ENCODE measurements at regions not wholly inside any gene's neighbourhood (a gene's known extent, or its start where the extent isn't known, plus 50 kb on each side); places are given as distances from the start of the nearest gene placed in this dataset.

GRCh38 chr14:61636291-61636690, 59.0 kb upstream of the HIF1A start:
- Histone ChIP-seq H3K27ac (peak overlapping the region; percentile 16), H3K4me1 (ENCODE audit: control insufficient read depth in 1 of 2, insufficient read depth in 1 of 2, low read depth in 1 of 2, low read length in 1 of 2) (peaks cover 0 to 10% of the 10 kb centered on the region in 2 experiments), H3K36me3 (no peaks in the 10 kb centered on the region), H3K27me3 (no peaks in the 10 kb centered on the region), H3K4me3 (ENCODE audit: low read depth in 1 of 2, low read length in 1 of 2) (no peak overlapping the region), H3K9me3 (no peaks in the 10 kb centered on the region)
- TF ChIP-seq CTCF (IDR thresholded peaks at IDR 0.05) = no peak

- Histone ChIP-seq H3K27me3 (no peaks in the 10 kb centered on the region), H3K9me3 (no peaks in the 10 kb centered on the region), H3K4me3 (ENCODE audit: low read depth in 1 of 2, low read length in 1 of 2) (no peak overlapping the region), H3K4me1 (ENCODE audit: control insufficient read depth in 1 of 2, insufficient read depth in 1 of 2, low read depth in 1 of 2, low read length in 1 of 2) (peaks cover 0 to 10% of the 10 kb centered on the region in 2 experiments), H3K36me3 (no peaks in the 10 kb centered on the region), H3K27ac (no peak overlapping the region)
- no peak for TF ChIP-seq CTCF (IDR thresholded peaks at IDR 0.05)
Observed at GRCh38 chr14:61636779-61637178, 58.5 kb upstream of the HIF1A start.

- no peaks in the 10 kb centered on the region for H3K27me3 ChIP-seq
- no peak overlapping the region for H3K4me3 ChIP-seq (ENCODE audit: low read depth in 1 of 2, low read length in 1 of 2)
- H3K36me3 ChIP-seq = no peaks in the 10 kb centered on the region
- no peaks in the 10 kb centered on the region for H3K9me3 ChIP-seq
- no peak overlapping the region for H3K27ac ChIP-seq
- no peak for TF ChIP-seq CTCF (IDR thresholded peaks at IDR 0.05)
- peaks cover 9 to 19% of the 10 kb centered on the region in 2 experiments for H3K4me1 ChIP-seq (ENCODE audit: control insufficient read depth in 1 of 2, insufficient read depth in 1 of 2, low read depth in 1 of 2, low read length in 1 of 2)
Observed at GRCh38 chr14:61638595-61639387, 56.5 kb upstream of the HIF1A start.

GRCh38 chr14:61640158-61641136, 54.9 kb upstream of the HIF1A start:
- Histone ChIP-seq H3K27me3 (no peaks in the 10 kb centered on the region), H3K4me1 (ENCODE audit: control insufficient read depth in 1 of 2, insufficient read depth in 1 of 2, low read depth in 1 of 2, low read length in 1 of 2) (peaks cover 19 to 30% of the 10 kb centered on the region in 2 experiments), H3K9me3 (no peaks in the 10 kb centered on the region), H3K27ac (no peak overlapping the region), H3K36me3 (no peaks in the 10 kb centered on the region), H3K4me3 (ENCODE audit: low read depth in 1 of 2, low read length in 1 of 2) (no peak overlapping the region)
- TF ChIP-seq CTCF (IDR thresholded peaks at IDR 0.05) = no peak

- peaks cover 19 to 20% of the 10 kb centered on the region in 2 experiments for H3K4me1 ChIP-seq (ENCODE audit: control insufficient read depth in 1 of 2, insufficient read depth in 1 of 2, low read depth in 1 of 2, low read length in 1 of 2)
- H3K36me3 ChIP-seq = no peaks in the 10 kb centered on the region
- no peak overlapping the region for H3K4me3 ChIP-seq (ENCODE audit: low read depth in 1 of 2, low read length in 1 of 2)
- no peak for TF ChIP-seq CTCF (IDR thresholded peaks at IDR 0.05)
- no peak overlapping the region for H3K27ac ChIP-seq
- no peaks in the 10 kb centered on the region for H3K27me3 ChIP-seq
- no peaks in the 10 kb centered on the region for H3K9me3 ChIP-seq
Observed at GRCh38 chr14:61641914-61642613, 53.2 kb upstream of the HIF1A start.
